ENCODE measurements at regions not wholly inside any gene's neighbourhood (a gene's known extent, or its start where the extent isn't known, plus 50 kb on each side); places are given as distances from the start of the nearest gene placed in this dataset.
"Not testable (repeated sequence)": the region's sequence is repeated elsewhere in the genome, so short reads cannot be mapped to it uniquely, and the experiment has no call there.

- no peaks in the 10 kb centered on the region for H3K9me3 Mint-ChIP-seq
- peaks cover 2% of the 10 kb centered on the region; the same call in 1 of the 2 replicates for H3K27me3 Mint-ChIP-seq (ENCODE audit: insufficient read depth)
- no peak overlapping the region for H3K27ac Mint-ChIP-seq
- TF ChIP-seq CTCF (IDR thresholded peaks at IDR 0.05) = no peak
- H3K36me3 Mint-ChIP-seq (ENCODE audit: low read depth) = no peaks in the 10 kb centered on the region
- peaks cover 7% of the 10 kb centered on the region; the same call in 1 of the 2 replicates for H3K4me1 Mint-ChIP-seq (ENCODE audit: low read depth)
- no peak overlapping the region for H3K4me3 Mint-ChIP-seq
- DNase-seq = no peak
Observed at GRCh38 chr13:94799299-94799698, 87.0 kb upstream of the SOX21 start.

DNA sequence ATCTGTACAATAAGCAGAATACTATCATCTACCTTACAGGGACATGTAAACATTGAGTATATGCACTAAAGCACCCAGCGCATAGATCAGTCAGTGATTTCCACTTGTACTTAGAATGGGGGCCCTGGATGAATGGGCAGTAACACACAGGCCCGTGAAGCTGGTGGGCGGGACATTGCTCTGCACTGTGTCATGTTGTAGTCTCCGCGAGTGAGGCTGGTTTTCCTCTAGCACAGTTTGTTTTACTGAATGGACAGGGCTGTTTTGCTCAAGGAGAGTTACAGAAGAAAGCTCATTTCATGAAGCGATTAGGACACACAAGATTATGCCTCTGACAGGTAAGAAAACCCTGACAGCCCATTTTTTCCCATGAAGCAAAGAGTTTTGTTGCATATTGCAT, 86.4 kb upstream of the SOX21 start:
- Mint-ChIP-seq H3K27ac (no peak overlapping the region), H3K4me3 (no peak overlapping the region), H3K9me3 (no peaks in the 10 kb centered on the region), H3K27me3 (ENCODE audit: insufficient read depth) (peaks cover 2% of the 10 kb centered on the region; the same call in 1 of the 2 replicates), H3K4me1 (ENCODE audit: low read depth) (peaks cover 7% of the 10 kb centered on the region; the same call in 1 of the 2 replicates), H3K36me3 (ENCODE audit: low read depth) (no peaks in the 10 kb centered on the region)
- TF ChIP-seq CTCF (IDR thresholded peaks at IDR 0.05) = no peak
- no peak for DNase-seq

GRCh38 chr13:94795292-94795691, 82.9 kb upstream of the SOX21 start:
- H3K4me3 Mint-ChIP-seq = no peak overlapping the region
- no peaks in the 10 kb centered on the region for H3K36me3 Mint-ChIP-seq (ENCODE audit: low read depth)
- no peak for TF ChIP-seq CTCF (IDR thresholded peaks at IDR 0.05)
- no peak overlapping the region for H3K27ac Mint-ChIP-seq
- H3K9me3 Mint-ChIP-seq = no peaks in the 10 kb centered on the region
- peaks cover 7% of the 10 kb centered on the region; the same call in 1 of the 2 replicates for H3K4me1 Mint-ChIP-seq (ENCODE audit: low read depth)
- DNase-seq = no peak
- H3K27me3 Mint-ChIP-seq (ENCODE audit: insufficient read depth) = peaks cover 4% of the 10 kb centered on the region

- H3K36me3 Mint-ChIP-seq (ENCODE audit: low read depth); H3K4me3 Mint-ChIP-seq; H3K4me1 Mint-ChIP-seq (ENCODE audit: low read depth); H3K9me3 Mint-ChIP-seq; DNase-seq; H3K27ac Mint-ChIP-seq; H3K27me3 Mint-ChIP-seq (ENCODE audit: insufficient read depth): not testable (repeated sequence)
Observed at GRCh38 chr13:94786246-94786645, 73.9 kb upstream of the SOX21 start.

GRCh38 chr13:94784066-94784465, 71.7 kb upstream of the SOX21 start:
- H3K4me1 Mint-ChIP-seq (ENCODE audit: low read depth) = no peaks in the 10 kb centered on the region
- peak; percentile 18 for DNase-seq
- no peaks in the 10 kb centered on the region for H3K36me3 Mint-ChIP-seq (ENCODE audit: low read depth)
- TF ChIP-seq CTCF (IDR thresholded peaks at IDR 0.05) = no peak
- no peak overlapping the region for H3K27ac Mint-ChIP-seq
- no peaks in the 10 kb centered on the region; the same call in 1 of the 2 replicates for H3K9me3 Mint-ChIP-seq
- H3K27me3 Mint-ChIP-seq (ENCODE audit: insufficient read depth) = peaks cover 2% of the 10 kb centered on the region; the same call in 1 of the 2 replicates
- no peak overlapping the region for H3K4me3 Mint-ChIP-seq

- Mint-ChIP-seq H3K4me3 (no peak overlapping the region), H3K27me3 (ENCODE audit: insufficient read depth) (peaks cover 2% of the 10 kb centered on the region; the same call in 1 of the 2 replicates), H3K27ac (no peak overlapping the region), H3K9me3 (no peaks in the 10 kb centered on the region; the same call in 1 of the 2 replicates), H3K36me3 (ENCODE audit: low read depth) (no peaks in the 10 kb centered on the region), H3K4me1 (ENCODE audit: low read depth) (no peaks in the 10 kb centered on the region)
- DNase-seq = no peak
- TF ChIP-seq CTCF (IDR thresholded peaks at IDR 0.05) = no peak
Observed at GRCh38 chr13:94783489-94783888, 71.1 kb upstream of the SOX21 start.

Data from HFFc6 (cell line).